NCI-H1930 (cell line): ENCODE measurements at regions not wholly inside any gene's neighbourhood (a gene's known extent, or its start where the extent isn't known, plus 50 kb on each side); places are given as distances from the start of the nearest gene placed in this dataset.

Experiments used
- DNase-seq, 2 experiments: peaks; one replicate each; lab custom pipeline; 2025; lab: John Stamatoyannopoulos, UW

GRCh38 chr4:14560577-14560976, 441.7 kb upstream of the CPEB2 start:
- no peak for DNase-seq

- no peak for DNase-seq
These were observed 439.4 kb upstream of the CPEB2 start for GRCh38 chr4:14562901-14563300.

GRCh38 chr4:14564281-14564680, 438.0 kb upstream of the CPEB2 start:
- DNase-seq: no peak

GRCh38 chr4:14566518-14566917, 435.8 kb upstream of the CPEB2 start:
- no peak for DNase-seq

GRCh38 chr4:14568351-14568750, 433.9 kb upstream of the CPEB2 start:
- no peak for DNase-seq

- DNase-seq: no peak
These were observed 427.0 kb upstream of the CPEB2 start for GRCh38 chr4:14575289-14575688.

GRCh38 chr4:14575919-14576318, 426.4 kb upstream of the CPEB2 start:
- no peak for DNase-seq

- no peak for DNase-seq
These were observed 422.2 kb upstream of the CPEB2 start for GRCh38 chr4:14580061-14580460.

- DNase-seq: no peak
These were observed 420.5 kb upstream of the CPEB2 start for GRCh38 chr4:14581741-14582140.

- DNase-seq: no peak
These were observed 419.6 kb upstream of the CPEB2 start for GRCh38 chr4:14582677-14583076.

GRCh38 chr4:14583331-14583730, 418.9 kb upstream of the CPEB2 start:
- no peak for DNase-seq

GRCh38 chr4:14583752-14584151, 418.5 kb upstream of the CPEB2 start:
- DNase-seq: no peak

GRCh38 chr4:14592950-14593349, 409.3 kb upstream of the CPEB2 start:
- DNase-seq: no peak

GRCh38 chr4:14596028-14596427, 406.3 kb upstream of the CPEB2 start:
- DNase-seq: no peak

- DNase-seq: no peak
These were observed 405.8 kb upstream of the CPEB2 start for GRCh38 chr4:14596437-14596836.

GRCh38 chr4:14596904-14597303, 405.4 kb upstream of the CPEB2 start:
- DNase-seq: no peak

GRCh38 chr4:14602206-14602605, 400.1 kb upstream of the CPEB2 start:
- DNase-seq: no peak

- DNase-seq: no peak
These were observed 395.3 kb upstream of the CPEB2 start for GRCh38 chr4:14607001-14607400.

GRCh38 chr4:14607578-14607977, 394.7 kb upstream of the CPEB2 start:
- DNase-seq: no peak

GRCh38 chr4:14608630-14609029, 393.7 kb upstream of the CPEB2 start:
- no peak for DNase-seq

GRCh38 chr4:14614840-14615239, 387.4 kb upstream of the CPEB2 start:
- DNase-seq: no peak

- no peak for DNase-seq
These were observed 386.6 kb upstream of the CPEB2 start for GRCh38 chr4:14615671-14616070.

- DNase-seq: no peak
These were observed 381.6 kb upstream of the CPEB2 start for GRCh38 chr4:14620567-14621141.

- DNase-seq: no peak
These were observed 380.4 kb upstream of the CPEB2 start for GRCh38 chr4:14621731-14622463.
